Vagina (tissue), 2 donors: ENCODE measurements at regions not wholly inside any gene's neighbourhood (a gene's known extent, or its start where the extent isn't known, plus 50 kb on each side); places are given as distances from the start of the nearest gene placed in this dataset. TPM values are rescaled to one million over a fixed set of nuclear protein-coding genes. Genes with fewer than 3 reads are reported as not detected.
A peak's percentile ranks its signal among the peaks of the same experiment; 100 is the strongest.
"Not testable (repeated sequence)": the region's sequence is repeated elsewhere in the genome, so short reads cannot be mapped to it uniquely, and the experiment has no call there.

Experiments
- DNase-seq, 2 donors: peaks; one replicate each; pipeline ENCODE4 v3.0.0-alpha.2; 2017; ENCODE audit errors: extremely low spot score in 2 of 2
- H3K27ac ChIP-seq: fragments of 200-600 bp; sonication (generic); one replicate; pipeline ENCODE4 v1.5.1; 2019
- H3K27me3 ChIP-seq: fragments of 200-600 bp; sonication (generic); one replicate; pipeline ENCODE4 v1.5.1; 2019
- H3K36me3 ChIP-seq, 2 donors: fragments of 200-600 bp; sonication (generic); one replicate each; pipeline ENCODE4 v1.5.1; 2017 to 2019
- H3K4me1 ChIP-seq: fragments of 200-600 bp; sonication (generic); one replicate; pipeline ENCODE4 v1.5.1; 2019
- H3K4me3 ChIP-seq, 2 donors: fragments of 200-600 bp; sonication (generic); 1 replicate in 1 of 2; 2 replicates in 1 of 2; pipeline ENCODE4 v1.5.1; 2016 to 2019
- H3K9me3 ChIP-seq: fragments of 200-600 bp; sonication (generic); one replicate; pipeline ENCODE4 v1.5.1; 2019
- POLR2A ChIP-seq, 2 donors: fragments of 450-650 bp; IDR thresholded peaks; one replicate each; pipeline ENCODE4 v1.6.1; 2017; ENCODE audit warnings: antibody characterized with exemption in 2 of 2, mild to moderate bottlenecking in 2 of 2, moderate library complexity in 2 of 2
- POLR2AphosphoS5 ChIP-seq, 2 donors: sonication (generic); formaldehyde crosslinking; IDR thresholded peaks; one replicate each; pipeline ENCODE4 v1.9.0; 2017; ENCODE audit warnings: antibody characterized with exemption in 2 of 2, mild to moderate bottlenecking in 2 of 2, low read depth in 1 of 2; ENCODE audit not compliant: insufficient read depth in 1 of 2
- intact Hi-C: fragments of 100-400 bp; cut with DNase I; formaldehyde crosslinking; loops from one replicate; pipeline ENCODE4 v1.15.1; 2023
- microRNA counts, 2 donors: library from miRNA; unstranded; fragments of <30 nt; microRNA quantifications; one replicate each; lab custom pipeline; 2016 to 2017
- microRNA-seq: library from miRNA; unstranded; fragments of <30 nt; microRNA quantifications from one replicate; pipeline ENCODE4, GENCODE V29; 2017; ENCODE audit warnings: borderline number of aligned reads, borderline replicate concordance
- small RNA-seq: library from RNA; depleted of rRNA; stranded (forward); fragments of <200 nt; gene quantifications from one replicate; pipeline ENCODE3, GENCODE V24; 2016
- TF ChIP-seq, protein P1 (sequence below), 3 experiments: fragments of 450-650 bp in 2 of 3; fragments of 200-600 bp in 1 of 3; sonication (generic) in 1 of 3; IDR thresholded peaks; one replicate each; pipeline ENCODE4 v1.5.1; 2017 to 2019; ENCODE audit warnings: antibody characterized with exemption in 3 of 3, mild to moderate bottlenecking in 2 of 3, moderate library complexity in 2 of 3

- Histone ChIP-seq H3K9me3 (no peaks in the 10 kb centered on the region), H3K4me3 (no peak overlapping the region), H3K36me3 (no peaks in the 10 kb centered on the region), H3K27me3 (no peaks in the 10 kb centered on the region), H3K4me1 (peaks cover 5% of the 10 kb centered on the region), H3K27ac (no peak overlapping the region)
- DNase-seq, result no peak
- TF ChIP-seq, protein P1, sequence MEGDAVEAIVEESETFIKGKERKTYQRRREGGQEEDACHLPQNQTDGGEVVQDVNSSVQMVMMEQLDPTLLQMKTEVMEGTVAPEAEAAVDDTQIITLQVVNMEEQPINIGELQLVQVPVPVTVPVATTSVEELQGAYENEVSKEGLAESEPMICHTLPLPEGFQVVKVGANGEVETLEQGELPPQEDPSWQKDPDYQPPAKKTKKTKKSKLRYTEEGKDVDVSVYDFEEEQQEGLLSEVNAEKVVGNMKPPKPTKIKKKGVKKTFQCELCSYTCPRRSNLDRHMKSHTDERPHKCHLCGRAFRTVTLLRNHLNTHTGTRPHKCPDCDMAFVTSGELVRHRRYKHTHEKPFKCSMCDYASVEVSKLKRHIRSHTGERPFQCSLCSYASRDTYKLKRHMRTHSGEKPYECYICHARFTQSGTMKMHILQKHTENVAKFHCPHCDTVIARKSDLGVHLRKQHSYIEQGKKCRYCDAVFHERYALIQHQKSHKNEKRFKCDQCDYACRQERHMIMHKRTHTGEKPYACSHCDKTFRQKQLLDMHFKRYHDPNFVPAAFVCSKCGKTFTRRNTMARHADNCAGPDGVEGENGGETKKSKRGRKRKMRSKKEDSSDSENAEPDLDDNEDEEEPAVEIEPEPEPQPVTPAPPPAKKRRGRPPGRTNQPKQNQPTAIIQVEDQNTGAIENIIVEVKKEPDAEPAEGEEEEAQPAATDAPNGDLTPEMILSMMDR (IDR thresholded peaks at IDR 0.05), result no peak
- TF ChIP-seq POLR2A (IDR thresholded peaks at IDR 0.05) (no peak), POLR2AphosphoS5 (IDR thresholded peaks at IDR 0.05; ENCODE audit: insufficient read depth in 1 of 2, low read depth in 1 of 2) (no peak)
- intact Hi-C loops, result no loop called here
These were observed 275.7 kb downstream of the TCERG1L start for GRCh38 chr10:131035779-131036178.

DNA sequence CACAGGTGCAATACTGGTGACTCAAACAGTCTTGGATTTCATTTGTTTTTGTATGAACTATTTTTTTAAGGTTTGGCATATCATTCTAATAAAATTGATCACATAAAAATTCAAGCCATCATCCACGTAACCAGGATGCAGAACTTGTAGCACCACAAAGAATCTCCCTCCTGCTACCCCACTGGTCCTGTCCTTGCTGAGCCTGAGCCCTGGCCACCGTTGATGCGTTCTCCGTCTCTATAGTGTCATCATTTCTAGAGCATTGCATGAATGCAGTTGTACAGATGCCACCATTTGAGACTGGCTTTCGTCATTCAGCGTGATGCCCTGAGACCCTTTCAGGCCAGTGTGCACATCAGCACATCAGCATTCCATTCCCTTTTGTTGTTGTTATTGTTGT, 273.5 kb downstream of the TCERG1L start:
- Histone ChIP-seq H3K4me1 (peaks cover 5% of the 10 kb centered on the region), H3K36me3 (no peaks in the 10 kb centered on the region), H3K4me3 (no peak overlapping the region), H3K27ac (no peak overlapping the region), H3K9me3 (no peaks in the 10 kb centered on the region), H3K27me3 (no peaks in the 10 kb centered on the region)
- TF ChIP-seq, protein P1 (IDR thresholded peaks at IDR 0.05), result no peak
- TF ChIP-seq POLR2A (IDR thresholded peaks at IDR 0.05), result no peak
- TF ChIP-seq POLR2AphosphoS5 (IDR thresholded peaks at IDR 0.05; ENCODE audit: insufficient read depth in 1 of 2, low read depth in 1 of 2), result no peak
- intact Hi-C loops, result no loop called here
- no peak for DNase-seq

DNA sequence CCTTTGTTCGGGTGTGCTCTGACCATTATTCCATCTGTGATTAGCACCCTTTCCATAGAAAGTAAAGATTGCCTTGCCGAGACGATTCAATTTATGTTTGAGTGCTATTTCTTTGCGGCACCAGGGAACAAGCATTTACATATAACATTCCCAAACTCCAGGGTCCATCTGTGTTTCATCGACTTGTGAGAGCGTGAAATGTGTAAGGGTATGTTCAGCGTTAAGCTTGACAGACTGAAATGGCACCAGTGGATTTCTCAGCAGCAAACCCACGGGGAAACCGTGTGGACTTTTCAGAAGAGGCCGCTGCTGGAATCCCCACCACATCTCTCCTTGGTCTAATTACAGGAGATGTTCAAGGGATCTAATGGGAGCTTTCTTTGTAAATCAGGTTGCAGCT, 270.5 kb downstream of the TCERG1L start:
- TF ChIP-seq, protein P1 (IDR thresholded peaks at IDR 0.05), result no peak
- no peak for TF ChIP-seq POLR2A (IDR thresholded peaks at IDR 0.05)
- TF ChIP-seq POLR2AphosphoS5 (IDR thresholded peaks at IDR 0.05; ENCODE audit: insufficient read depth in 1 of 2, low read depth in 1 of 2), result no peak
- DNase-seq, result no peak
- no peaks in the 10 kb centered on the region for H3K36me3 ChIP-seq
- H3K27me3 ChIP-seq, result no peaks in the 10 kb centered on the region
- H3K4me3 ChIP-seq, result no peak overlapping the region
- intact Hi-C loops, result no loop called here
- no peaks in the 10 kb centered on the region for H3K9me3 ChIP-seq
- no peak overlapping the region for H3K27ac ChIP-seq
- H3K4me1 ChIP-seq, result peaks cover 2% of the 10 kb centered on the region

- intact Hi-C loops, result no loop called here
- H3K9me3 ChIP-seq, result no peaks in the 10 kb centered on the region
- DNase-seq, result no peak
- H3K27ac ChIP-seq, result no peak overlapping the region
- H3K4me1 ChIP-seq, result no peaks in the 10 kb centered on the region
- no peak overlapping the region for H3K4me3 ChIP-seq
- no peak for TF ChIP-seq POLR2AphosphoS5 (IDR thresholded peaks at IDR 0.05; ENCODE audit: insufficient read depth in 1 of 2, low read depth in 1 of 2)
- no peak for TF ChIP-seq POLR2A (IDR thresholded peaks at IDR 0.05)
- TF ChIP-seq, protein P1 (IDR thresholded peaks at IDR 0.05), result no peak
- H3K36me3 ChIP-seq, result no peaks in the 10 kb centered on the region
- no peaks in the 10 kb centered on the region for H3K27me3 ChIP-seq
These were observed 270.1 kb downstream of the TCERG1L start for GRCh38 chr10:131041441-131041840.

GRCh38 chr10:131042015-131042414, 269.5 kb downstream of the TCERG1L start:
- intact Hi-C loops, H3K27ac ChIP-seq, H3K27me3 ChIP-seq, H3K9me3 ChIP-seq, H3K4me1 ChIP-seq, H3K36me3 ChIP-seq, H3K4me3 ChIP-seq: not testable (repeated sequence)
- peak in 1 of 2 donors; percentile 98 for DNase-seq

MicroRNAs in the stretch of these regions (microRNA counts, 767-probe panel; counts per million panel counts)
- 238 to 261 counts per million in 2 donors for microRNA hsa-miR-378c (lab: Ali Mortazavi, UCI)

Small RNA genes lying in the stretch of these regions (microRNA-seq; reads per million reads assigned to microRNA genes)
- not detected for gene MIR378C

Small RNA genes lying in the stretch of these regions (small RNA-seq; reads per million reads assigned to genes)
- gene MIR378C (not detected), gene RF00019 (not detected)
